ENCODE measurements at regions not wholly inside any gene's neighbourhood (a gene's known extent, or its start where the extent isn't known, plus 50 kb on each side); places are given as distances from the start of the nearest gene placed in this dataset.
"Not testable (repeated sequence)": the region's sequence is repeated elsewhere in the genome, so short reads cannot be mapped to it uniquely, and the experiment has no call there.

DNA sequence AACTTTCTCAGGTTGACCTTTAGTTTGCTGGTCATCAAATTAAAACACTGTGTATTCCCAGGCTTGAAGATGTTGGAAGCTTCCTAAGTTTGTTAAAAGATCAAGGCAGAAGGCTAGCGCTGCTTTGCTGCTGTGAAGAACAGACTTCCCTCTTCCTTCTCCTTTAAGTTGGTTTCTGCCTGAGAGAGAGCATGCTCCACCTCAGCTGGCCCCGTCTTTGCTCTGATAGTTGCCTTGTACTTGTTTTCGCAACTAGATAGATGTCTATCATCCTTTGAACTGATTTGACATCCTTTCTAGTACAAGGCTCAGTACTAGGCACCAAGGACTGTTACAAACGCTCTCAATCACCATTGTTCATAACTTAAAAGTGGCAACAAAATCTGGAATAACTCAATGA is 177.8 kb upstream of the MKLN1 start:
- DNase-seq = no peak

DNA sequence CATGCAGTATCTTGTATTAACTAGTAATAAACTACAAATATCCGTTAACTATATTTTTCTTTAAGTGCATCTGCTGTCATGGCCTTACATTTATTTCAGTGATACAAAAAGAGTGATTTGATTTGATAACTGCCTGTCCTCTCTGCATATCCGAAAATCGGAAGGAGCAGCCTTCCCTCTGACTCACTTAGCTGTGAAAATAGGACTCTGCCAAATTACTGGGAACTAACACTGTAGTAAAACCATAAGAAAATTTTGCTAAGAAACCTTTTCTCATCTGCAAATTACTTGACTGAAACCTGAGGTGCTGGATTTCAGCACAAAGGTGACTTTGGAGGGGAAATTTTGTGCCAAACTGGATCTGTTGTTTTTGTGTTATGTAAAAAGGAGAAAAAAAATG is 176.6 kb upstream of the MKLN1 start:
- DNase-seq = no peak

DNA sequence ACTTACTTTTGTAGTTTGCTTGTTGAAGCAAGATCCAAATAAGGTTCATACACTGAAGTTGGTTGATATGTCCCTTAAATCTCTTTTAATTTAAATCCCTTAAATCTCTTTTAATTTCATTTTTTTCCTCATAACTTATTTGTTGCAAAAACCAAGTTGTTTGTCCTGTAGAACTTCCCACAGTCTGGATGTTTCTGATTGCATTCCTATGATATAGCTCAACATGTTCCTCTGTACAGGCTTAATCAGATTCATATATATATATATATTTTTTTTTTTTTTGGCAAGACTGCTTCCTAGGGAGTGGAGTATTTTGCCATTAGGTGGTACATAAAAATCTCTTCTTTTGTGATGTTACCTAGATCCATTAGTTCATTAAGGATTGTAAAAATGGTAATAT is 174.9 kb upstream of the MKLN1 start:
- DNase-seq = no peak

DNA sequence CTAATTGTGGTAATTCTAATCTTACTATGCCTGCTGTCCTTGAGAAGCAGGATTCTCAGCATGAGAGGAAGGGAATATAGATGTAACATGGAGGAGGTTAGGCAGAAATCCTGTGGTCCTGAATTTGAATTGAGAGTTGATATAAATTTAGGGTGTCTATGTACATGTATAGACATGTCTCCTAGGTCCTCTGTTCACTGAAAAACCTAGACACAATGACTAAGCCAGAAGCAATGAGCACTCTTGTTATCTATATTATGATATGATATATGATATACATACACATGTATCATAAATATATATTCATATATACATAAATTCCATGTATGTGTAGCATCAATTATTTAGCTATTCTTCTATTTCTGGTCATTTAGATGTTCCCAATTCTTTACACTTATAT is 173.3 kb upstream of the MKLN1 start:
- DNase-seq = no peak

DNA sequence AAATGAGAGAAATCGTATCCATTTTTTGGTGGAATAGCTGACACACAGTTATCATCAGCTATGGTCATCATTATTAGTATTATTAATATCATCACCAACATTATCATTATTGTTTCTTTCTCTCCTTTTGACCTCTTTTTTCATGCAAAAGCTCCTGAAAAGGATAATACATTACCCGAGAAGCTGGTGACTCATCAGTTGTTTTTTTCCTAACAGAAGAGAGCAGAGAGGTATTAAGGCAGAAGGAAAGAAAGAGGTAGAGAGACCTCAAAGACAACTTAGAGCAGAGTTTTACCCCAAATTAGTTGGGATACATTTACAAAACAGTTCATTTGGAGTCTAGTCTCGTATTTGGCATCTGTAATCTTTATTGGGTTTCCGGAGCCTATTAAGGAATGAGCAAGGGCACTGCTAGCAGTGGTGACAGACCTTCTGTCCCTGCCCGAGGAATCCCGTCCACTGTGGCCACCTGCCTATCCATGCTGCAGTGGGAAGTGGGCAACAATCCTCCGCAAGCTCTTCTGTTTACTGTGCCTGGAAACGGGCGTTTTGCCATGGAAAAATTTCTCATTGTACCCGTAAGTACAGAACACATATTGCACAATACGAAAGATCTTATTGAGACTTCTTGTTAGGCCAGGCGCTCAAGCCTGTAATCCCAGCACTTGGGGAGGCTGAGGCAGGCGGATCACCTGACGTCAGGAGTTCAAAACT is 170.0 kb upstream of the MKLN1 start:
- DNase-seq = no peak

DNA sequence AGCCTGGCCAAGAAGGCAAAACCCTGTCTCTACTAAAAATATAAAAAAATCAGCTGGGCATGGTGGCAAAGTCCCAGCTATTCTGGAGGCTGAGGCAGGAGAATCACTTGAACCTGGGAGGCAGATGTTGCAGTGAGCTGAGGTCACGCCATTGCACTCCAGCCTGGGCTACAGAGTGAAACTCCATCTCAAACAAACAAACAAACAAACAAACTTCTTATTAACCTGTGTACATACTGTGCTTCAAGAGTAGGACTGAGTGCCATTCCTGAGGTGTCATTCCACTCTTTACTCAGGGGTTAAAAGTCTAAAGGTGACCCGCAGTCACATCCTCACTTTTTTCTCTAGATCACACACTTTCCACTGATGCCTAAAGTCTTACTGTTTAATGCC is 169.4 kb upstream of the MKLN1 start:
- DNase-seq = not testable (repeated sequence)

DNA sequence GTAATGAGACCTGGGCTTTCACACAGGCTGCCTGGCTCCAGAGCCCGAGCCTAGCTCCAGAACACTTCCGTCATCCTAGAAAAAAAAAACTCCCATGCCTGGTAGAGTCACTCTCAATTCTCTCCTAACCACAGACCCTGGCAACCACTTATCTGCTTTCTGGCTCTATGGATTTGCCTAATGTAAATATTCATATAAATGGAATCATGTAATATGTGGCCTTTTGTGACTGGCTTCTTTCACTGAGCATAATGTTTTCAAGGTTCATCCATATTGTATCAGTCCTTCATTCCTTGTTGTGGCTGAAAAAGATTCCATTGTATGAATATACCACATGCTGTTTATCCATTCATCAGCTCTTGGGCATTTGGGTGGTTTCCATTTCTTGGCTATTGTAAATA is 167.7 kb upstream of the MKLN1 start:
- DNase-seq = no peak

DNA sequence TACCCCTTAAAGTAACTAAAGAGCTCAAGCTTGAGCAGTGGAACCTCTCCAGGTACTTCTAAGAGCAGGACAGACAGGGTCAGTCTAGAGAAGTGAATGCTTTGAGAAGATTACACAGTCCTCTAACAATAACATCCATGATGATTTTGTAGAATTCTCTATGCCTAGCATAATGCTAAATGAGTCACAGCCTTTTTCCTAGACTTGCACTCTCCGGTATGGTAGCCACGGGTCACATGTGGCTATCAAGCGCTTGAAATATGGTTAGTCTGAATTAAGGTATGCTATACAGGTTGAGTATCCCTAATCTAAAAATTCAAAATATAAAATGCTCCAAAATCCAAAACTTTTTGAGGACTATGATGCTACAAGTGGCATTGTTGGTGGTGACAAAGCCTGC is 166.6 kb upstream of the MKLN1 start:
- DNase-seq = no peak

DNA sequence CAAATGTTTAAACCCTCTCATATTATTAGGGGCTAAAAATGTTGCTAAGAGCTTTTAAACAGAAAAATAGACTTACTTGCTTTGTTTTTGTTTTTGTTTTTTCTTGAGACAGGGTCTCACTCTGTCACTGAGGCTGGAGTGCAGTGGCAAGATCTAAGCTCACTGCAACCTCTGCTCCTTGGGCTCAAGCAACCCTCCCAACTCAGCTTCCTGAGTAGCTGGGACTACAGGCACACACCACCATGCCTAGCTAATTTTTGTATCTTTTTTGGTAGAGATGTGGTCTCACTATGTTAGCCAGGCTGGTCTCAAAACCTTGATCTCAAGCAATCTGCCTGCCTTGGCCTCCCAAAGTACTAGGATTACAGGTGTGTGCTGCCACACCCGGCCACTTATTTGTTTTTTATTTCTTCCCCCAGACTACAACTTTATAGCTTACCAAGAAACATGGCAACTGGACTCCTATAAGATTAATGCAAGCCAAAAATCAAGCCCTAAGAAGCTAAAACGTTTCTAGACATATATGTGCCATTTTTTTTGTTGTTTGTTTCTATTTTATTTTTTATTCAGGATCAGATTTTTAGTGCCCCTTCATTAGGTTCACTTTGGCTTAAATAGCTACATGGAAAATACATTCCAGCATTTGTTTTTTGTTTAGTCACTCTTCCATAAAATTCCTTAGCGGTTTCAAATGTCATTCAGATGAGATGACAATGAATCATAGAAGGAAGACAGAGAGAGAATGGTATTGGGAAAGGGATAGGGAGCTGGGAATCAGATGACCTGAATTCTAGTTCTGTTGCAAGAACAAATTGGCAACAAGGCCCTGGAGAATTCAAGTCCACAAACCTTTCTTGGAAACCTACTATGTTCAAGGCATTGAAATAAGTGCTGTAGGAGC is 163.4 kb upstream of the MKLN1 start:
- DNase-seq = no peak

DNA sequence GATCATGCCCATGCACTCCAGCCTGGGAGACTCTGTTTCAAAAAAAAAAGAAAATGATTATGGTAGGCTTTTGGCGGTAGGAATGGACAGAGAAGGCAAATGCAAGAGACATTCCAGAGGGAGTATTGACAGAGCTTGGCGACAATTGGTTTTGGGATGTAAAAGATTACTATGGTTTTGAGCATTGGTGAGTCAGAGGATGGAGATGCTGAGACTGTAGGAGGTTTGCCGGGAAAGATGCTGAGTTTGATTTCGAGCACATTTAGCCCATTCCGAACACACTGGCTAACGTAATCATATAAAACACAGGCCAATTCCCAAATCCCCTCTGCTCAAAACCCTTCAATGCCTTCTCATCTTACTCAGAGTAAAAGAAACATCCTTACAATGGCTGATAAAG is 161.6 kb upstream of the MKLN1 start:
- no peak for DNase-seq

DNA sequence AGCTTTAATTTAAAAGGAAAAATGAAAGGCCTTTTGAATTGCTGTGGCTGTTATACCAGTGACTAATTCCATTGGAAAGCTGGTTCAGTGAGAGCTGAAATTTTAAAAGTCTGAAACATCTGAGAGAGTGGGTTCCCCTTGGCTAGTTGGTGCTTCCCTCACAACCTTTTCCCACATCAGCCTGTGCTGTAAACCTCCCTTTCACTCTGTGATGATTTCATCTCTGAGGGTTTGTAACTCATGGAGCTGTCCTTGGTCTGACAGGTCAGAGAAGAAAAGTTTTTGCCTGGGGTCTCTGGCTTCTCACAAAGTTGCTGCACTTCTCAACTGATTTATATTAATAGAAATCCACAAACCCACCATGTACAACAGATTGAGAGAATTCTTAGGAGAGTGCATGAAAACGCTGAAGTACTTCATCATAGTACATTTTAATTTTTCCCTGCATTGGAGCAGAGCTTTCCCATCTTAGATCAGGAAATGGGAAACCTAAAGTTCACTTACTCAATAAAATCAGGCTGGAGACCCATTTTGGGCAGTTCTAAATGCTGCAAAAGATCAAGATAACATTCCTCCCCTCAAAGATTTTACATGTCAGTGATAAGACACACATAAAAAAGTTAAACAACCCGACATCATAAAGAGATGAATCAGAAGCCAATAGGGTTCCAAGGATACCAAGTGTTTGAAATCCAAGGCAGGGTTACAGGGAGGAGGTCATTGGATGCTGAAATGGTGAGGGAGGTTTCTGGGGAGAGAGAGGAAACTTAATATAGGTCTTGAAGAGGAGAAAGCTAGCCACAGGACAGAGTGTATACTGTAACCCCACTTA is 157.0 kb upstream of the MKLN1 start:
- no peak for DNase-seq

DNA sequence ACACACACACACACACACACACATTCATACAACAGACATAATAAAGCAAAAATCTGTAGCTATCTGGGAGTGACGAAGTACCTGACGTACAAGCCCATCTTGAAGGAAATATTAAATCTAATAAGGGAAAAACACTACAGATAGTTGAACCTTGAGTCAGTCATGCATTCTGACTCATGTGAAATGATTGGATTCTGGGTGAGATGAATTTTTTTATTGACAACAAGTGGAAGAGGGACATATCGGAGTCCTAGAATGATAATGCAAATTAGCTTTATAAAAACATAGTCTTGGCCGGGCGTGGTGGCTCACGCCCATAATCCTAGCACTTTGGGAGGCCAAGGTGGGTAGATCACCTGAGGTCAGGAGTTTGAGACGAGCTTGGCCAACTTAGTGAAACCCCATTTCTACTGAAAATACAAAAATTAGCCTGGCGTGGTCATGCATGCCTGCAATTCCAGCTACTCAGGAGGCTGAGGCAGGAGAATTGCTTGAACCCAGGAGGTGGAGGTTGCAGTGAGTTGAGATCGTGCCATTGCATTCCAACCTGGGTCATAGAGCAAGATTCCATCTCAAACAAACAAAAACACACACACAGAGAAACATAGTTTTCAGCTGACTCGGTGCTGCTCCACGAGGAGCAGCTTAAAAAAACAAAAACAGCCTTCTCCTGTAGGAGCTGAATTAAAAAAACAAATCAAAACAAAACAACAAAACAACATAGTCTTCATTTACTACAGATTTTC is 154.4 kb upstream of the MKLN1 start:
- no peak for DNase-seq

DNA sequence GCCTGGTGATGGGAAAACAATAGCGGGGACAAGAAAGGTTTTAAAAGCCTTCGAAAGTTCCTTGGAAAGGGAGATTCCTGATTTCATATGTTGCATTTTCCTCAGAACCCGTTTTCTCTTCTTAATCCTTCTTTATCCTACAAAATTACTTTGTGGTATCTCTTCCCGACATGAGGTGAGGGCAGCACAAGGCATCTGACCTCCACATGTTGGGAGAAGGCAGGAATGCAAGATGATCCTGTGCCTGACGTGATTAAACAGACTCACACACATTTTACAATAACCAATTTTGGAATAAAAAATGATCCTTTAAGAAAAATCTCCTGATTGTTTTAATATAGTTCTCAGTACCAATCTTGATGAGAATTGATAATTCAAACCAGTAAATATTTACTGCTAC is 153.3 kb upstream of the MKLN1 start:
- DNase-seq = no peak

DNA sequence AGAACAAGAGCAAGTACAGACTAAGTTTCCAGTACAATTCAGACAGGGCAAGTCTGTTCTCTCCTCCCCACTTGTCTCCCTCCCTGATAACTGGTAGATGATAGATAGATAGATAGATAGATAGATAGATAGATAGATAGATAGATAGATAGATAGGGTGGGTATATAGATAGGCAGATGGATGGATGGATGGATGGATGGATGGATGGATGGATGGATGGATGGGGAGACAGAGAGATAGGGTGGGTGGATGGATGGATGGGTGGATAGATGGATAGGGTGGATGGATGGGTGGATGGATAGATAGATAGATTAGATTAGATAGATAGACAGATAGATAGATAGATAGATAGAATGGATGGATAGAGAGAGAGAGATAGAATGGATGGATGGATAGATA is 152.8 kb upstream of the MKLN1 start:
- no peak for DNase-seq

DNA sequence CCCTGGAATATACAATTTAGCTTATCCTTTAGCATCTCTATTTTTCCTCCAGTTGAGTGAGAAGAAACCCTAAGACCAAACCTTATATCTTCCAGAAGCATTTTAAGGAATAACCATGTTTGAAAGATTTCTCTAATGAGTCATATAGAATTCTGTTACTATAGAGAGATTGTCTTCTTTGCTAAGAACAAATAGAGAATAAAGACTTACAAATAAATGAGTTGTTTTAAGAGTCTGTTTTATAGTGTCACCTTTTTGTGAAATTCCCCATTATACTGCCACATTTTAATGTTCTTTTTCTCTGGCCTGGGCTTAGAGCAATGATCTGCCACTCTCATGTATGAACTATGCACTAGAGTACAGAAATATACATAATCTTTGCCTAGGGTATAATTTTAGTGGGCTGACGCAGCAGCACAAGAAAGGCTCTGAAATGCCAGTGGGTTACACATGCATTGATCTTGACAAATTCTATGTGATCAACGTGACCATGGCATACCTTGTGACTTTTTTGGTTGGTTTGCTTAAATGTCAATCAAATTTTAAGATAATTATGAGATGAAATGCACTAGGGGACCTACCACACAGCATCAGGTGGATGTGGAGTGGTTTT is 145.1 kb upstream of the MKLN1 start:
- DNase-seq = no peak

DNA sequence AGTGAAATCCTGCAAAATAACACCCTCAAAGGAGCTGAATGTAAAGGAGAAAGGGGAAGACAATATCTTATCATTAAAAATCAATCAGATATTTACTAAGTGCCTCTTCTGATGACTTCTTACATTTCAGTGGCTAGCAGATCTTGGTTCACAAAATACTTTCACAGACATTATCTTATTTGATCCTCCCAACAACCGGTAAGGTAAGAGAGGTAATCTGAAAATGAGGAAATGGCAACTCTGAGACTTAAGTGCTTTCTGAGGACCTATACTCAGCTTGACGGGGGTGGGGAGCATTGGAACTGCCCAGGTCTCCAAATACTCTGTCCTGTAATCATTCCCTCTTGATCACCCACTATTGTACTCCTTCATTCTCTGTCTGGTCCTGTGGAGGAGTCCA is 144.6 kb upstream of the MKLN1 start:
- DNase-seq = no peak

DNA sequence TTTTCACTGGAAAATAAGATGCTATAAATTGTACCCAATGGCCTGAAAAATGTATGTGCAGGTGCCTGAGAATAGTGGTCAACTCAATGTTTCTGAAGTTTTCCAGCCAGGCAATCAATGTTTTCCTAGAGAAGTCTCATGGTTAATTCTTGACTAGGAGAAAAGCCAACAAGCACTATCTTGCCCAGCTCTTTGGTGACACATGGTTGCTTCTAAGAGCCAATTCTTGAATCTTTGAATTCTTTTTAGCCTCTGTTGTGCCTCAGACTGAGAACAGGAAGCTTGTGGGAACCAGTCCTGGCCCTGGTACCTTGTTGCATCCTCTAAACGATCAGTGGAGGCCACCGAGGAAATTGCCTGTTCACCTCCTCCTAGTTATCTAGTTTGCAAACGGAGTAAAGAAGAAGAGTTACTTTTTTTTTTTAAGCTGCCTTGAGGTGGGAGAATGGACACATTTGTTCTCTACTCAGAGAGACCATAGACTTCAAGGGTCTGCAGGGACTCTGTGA is 144.0 kb upstream of the MKLN1 start:
- peak in 2 of 5 donors; percentile 11 to 73 for DNase-seq

DNA sequence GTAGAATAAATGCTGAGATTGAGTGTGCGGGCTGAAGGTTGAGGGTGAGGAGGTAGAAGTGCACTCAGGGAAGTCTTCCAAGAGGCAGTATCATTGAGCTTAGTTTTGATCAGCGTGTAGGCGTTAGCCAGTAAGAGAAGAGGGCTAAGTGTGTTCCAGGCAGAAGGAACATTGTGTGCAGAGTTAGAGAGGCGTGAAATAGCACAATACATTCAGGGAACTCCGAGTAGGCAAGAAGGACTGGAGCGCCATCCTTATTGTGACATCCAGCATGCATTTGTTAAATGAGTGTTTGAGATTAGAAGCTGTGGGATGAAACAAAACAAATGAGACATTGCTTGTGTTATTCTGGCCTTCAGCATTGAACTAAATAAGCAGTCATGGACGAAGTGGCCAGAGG is 140.9 kb upstream of the MKLN1 start:
- DNase-seq = no peak

DNA sequence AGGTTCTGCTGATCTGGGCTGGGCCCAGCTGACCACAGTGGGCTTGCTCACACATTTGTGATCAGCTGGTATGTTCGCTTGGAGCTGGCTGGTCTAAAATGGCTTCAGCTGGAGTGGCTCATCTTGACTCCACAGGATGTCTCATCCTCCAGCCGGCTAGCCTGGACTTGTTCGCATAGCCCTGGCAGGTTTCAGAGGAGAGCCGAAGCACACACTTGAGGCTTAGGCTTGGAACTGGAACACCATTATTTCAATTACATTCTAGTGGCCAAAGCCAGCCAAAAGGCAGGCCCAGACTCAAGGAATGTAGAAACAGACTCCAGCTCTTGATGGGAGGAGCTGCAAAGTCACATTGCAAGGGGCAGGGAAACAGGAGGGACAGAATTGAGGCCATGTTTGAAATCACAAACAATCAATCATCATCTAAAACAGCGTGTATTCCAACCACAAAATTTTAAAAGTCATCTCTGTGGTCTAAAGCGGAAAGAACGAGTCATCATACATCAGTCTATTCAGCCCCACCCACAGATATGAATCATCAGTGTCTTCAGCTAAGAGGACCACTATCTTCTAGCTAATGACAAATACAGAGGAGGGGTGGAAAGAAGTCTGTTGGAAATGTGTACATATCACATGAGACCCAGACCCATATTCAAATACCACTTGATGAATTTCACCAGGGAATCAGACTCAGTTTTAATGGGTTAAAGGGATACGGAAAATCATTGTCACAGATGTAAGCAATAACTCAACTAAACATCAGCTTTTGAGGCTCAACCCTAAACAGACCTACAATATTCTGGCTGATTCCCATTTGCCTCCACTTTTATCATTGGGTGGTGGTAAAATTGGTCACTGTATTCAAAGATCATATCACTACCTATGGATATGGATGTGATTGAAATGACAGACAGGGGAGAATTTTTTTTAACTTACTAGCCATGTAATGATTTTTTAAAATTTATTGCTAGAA is 139.0 kb upstream of the MKLN1 start:
- peak in 4 of 5 donors; percentile 28 to 95 (median 40) for DNase-seq

DNA sequence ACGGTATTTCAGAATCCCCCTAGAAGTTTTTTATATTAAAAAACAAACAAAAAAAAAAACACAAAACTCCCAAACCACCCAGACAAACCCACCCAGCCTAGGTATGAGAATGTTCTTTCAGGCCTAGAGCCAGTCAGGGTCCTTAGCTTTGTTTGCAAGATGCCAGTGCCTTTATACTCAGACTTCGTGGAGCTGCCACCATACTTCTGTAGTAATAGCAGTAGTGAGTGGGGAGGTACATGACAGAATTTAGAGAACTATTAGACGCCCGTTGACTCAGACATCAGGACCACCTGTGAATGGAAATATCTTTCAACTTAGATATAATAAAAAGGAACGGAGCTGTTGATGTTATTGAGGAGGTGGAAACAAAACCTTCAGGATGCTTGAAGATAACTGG is 138.2 kb upstream of the MKLN1 start:
- DNase-seq = peak in 1 of 5 donors; percentile 36

DNA sequence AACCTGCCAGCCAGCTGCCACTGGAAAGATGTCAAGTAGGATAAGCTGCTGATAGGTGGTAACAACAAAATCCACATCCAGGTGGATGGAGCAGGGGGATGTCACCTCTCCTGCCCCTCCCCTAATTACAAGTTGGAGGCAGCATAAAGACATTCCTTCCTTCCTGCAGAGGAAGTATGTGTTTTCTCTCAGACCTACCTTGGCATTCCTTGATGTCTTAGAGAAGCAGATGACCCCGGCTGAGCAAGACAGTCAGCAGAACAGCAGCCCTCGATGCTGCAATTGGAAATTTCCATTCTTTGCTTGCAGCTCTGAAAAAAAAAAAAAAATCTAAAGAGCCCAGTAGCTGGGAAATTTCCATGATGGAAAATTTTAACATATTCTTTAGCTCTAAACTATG is 137.5 kb upstream of the MKLN1 start:
- DNase-seq = no peak

All from T-helper 1 cell (primary cell).